ENCODE measurements at regions not wholly inside any gene's neighbourhood (a gene's known extent, or its start where the extent isn't known, plus 50 kb on each side); places are given as distances from the start of the nearest gene placed in this dataset.

- FAIRE-seq = no peak
Measured at GRCh38 chr14:97703006-97703760, 906.0 kb downstream of the VRK1 start.

DNA sequence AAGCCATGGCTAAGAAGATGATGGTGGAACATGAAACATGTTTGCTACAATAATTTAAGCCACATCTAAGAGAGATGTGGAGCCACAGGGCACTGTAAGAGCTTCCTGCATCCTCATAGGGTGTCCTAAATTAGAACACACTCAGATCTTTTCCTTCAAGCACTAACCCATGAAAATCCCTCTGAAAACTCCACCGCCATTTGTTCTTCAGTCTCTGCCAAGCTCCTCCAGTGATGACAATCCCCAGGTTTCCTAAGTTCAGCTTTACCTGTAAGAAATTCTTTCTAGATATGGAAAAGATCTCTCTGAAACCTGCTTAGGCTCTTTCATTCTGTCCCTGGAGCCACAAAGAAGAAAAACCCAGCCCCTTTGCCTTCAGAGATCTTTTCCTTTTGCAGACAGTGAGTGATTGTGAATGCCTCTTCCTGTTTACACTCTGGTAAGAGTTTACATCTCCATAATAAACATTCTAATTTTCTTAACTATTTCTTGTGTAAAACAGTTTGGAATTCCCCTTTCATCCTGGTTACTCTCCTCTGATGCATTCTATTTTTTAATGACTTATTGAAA lies 907.2 kb downstream of the VRK1 start:
- FAIRE-seq = no peak

- no peak for FAIRE-seq
Measured at GRCh38 chr14:97705107-97705506, 907.9 kb downstream of the VRK1 start.

GRCh38 chr14:97705976-97706375 lies 908.8 kb downstream of the VRK1 start:
- FAIRE-seq = no peak

GRCh38 chr14:97706819-97707218 lies 909.6 kb downstream of the VRK1 start:
- FAIRE-seq = no peak

DNA sequence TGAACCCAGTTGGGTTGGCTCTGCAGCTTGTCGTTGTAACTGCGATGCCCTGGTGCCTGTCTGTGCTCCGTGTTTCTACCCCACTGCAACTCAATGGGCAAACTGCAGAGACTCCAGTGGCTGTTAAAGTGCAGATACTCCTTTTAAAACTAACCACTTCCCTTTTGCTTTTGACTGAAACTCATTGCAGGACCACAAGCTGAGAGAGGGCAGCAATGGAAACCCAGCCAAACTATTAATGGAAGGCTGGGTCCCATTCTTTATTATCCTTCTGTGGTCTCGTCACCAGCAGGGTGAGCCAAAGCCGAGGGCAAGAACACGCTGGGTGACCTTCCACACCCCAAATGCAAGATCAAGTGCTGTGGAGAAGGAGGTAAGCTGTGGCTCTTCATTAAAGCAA lies 910.4 kb downstream of the VRK1 start:
- FAIRE-seq = no peak

GRCh38 chr14:97709552-97709951 lies 912.4 kb downstream of the VRK1 start:
- FAIRE-seq = no peak

- FAIRE-seq = no peak
Measured at GRCh38 chr14:97710726-97711125, 913.5 kb downstream of the VRK1 start.

GRCh38 chr14:97712471-97712870 lies 915.3 kb downstream of the VRK1 start:
- FAIRE-seq = no peak

DNA sequence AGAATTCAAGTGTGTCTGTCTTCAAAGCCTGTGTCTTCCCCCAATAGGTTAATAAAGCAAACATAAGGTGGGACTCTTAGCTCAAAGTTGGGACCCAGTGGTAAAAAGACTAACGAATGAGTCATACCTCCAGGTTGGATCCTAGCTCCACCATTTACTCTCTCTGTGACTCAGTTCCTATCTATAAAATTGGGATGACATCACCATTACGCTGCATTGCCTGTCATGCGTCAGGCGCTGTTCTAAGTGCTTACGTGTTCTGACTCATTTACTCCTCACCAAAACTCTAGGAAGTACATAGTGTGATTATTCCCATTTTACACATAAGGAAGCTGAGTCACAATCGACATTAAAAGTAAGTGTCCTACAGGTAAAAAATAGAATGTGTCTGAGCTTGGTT lies 915.8 kb downstream of the VRK1 start:
- FAIRE-seq = no peak

DNA sequence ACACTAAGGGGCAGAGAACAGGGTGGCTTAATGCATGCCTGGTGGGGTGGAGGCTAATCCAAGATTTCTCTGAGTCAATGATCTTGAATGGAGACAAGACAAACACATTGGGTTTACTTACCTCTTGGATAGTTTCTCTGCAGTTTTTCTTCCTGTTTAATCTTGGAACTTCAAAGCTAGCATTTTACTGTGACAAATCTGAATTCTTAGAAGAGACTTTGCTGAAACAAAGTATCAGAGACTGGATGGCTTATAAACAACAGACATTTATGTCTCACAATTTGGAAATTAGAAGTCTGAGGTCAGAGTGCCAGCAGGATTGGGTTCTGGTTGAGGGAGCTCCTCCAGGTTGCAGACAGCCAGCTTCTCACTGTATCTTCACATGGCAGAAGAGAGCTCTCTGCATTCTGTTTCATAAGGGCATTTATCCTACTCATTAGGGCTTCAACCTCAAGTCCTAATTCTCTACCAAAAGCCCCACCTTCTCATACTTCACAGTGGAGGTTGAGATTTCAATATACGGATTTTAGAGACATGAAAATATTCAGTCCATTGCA lies 921.8 kb downstream of the VRK1 start:
- FAIRE-seq = no peak

- no peak for FAIRE-seq
Measured at GRCh38 chr14:97719931-97720330, 922.7 kb downstream of the VRK1 start.

GRCh38 chr14:97723351-97723750 lies 926.2 kb downstream of the VRK1 start:
- no peak for FAIRE-seq

GRCh38 chr14:97723819-97724218 lies 926.6 kb downstream of the VRK1 start:
- no peak for FAIRE-seq

- no peak for FAIRE-seq
Measured at GRCh38 chr14:97724265-97724731, 927.1 kb downstream of the VRK1 start.

GRCh38 chr14:97726676-97727075 lies 929.5 kb downstream of the VRK1 start:
- no peak for FAIRE-seq

GRCh38 chr14:97730706-97731105 lies 933.5 kb downstream of the VRK1 start:
- FAIRE-seq = no peak

DNA sequence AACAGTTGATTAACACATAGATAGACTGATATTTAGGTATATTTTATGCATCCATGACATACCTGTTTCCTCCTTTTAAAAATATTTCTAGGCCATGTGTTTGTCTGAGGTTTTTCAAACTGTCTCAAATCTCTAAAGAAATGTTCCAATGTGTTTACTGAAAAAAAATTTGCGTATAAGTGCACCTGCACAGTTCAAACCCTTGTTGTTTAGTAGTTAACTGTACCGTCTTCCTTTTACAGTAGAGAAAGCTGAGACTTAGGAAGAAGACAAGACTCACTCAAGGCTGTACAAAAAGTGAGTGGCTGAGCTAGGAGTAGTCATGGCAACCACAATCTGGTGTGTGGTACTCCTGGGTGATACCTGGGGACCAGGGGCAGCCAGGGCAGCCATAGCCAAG lies 934.6 kb downstream of the VRK1 start:
- no peak for FAIRE-seq

DNA sequence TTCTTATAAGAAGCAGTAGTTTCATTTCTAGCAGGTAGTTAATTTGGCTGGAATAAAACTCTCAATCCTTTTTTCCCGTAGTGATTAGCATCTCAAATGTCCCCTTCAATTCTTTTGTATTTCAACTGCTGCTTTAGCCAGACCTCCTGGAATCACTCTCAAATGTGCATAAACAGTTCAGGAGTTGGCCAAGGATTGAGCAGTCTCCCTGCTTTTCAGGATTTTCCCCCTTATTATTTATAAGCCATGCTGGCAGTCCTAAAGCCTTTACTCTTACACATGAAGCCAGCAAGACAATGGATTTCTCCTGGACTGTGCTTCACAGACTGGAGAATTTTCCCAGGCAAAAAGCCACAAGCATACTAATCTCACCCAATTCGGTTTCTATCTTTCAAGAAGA lies 950.1 kb downstream of the VRK1 start:
- FAIRE-seq = no peak

DNA sequence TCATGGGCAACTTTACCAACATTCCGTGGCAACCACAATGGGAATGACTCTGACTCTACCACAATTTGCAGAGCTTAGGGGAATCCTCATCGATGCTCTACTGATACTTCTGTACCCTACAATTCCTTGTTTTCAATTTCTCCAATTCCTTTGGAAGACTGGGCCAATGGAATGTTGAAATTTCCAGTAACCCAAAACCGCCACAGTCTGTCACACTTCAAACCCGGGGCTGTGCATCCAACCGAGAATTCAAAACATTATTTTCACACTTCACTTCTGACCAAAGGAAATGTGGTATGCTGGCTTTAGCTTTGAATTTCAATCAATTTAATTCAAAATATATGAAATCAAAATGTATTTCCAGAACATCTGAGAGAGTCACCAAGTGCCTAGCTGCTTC lies 951.4 kb downstream of the VRK1 start:
- FAIRE-seq = no peak

GRCh38 chr14:97757491-97757890 lies 960.3 kb downstream of the VRK1 start:
- no peak for FAIRE-seq

GRCh38 chr14:97760050-97760449 lies 962.9 kb downstream of the VRK1 start:
- FAIRE-seq = no peak

DNA sequence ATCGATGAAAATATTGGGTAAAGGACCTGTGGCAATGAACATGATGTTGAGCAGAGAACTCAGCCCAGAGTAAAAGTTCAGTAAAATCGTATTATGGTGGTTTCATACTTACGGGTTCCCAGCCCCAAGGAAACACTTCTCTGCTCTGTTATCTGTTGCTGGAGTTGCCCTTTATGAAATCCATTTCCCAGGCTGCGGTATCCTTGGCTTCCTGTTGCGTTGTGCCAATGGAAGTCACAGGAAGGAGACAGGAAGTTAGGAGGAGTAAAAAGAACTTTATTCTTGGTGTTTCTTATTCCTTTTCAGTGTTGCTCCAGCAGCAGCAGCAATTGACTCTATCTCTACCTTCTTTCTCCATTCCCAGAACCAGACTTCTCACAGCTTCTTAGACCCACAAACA lies 965.2 kb downstream of the VRK1 start:
- FAIRE-seq = no peak

DNA sequence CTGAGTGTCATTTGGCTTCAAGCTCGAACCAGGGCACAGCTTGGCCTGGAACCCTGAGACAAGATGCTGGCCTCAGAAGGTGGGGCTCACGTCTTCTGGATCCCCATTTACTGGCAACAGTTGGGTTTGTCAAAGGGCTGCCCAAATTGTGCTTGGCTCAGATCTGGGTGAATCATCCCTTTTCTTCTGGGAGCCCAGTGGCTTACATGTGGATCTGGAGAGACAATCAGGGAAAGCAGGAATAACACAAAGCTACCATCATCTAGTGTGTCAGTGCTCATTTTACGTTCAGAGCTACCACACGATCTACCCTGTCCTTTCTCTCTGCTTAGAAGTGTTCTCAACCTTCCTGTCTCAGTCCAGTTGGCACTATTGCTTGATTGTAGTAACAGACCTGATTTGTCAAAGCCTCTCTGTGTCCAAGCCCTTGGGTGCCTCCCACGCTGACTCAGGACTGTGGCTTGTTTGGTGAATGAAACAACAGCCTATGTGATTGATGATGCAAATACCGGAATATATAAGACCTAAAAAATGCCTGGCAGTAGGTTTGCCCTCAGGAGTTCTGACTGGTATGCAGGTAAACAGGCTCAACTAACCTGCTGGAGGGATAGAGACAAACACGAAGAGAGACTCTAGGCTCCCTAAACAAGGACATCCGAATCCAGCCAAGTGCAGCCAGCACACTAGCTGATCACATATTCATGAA lies 974.3 kb downstream of the VRK1 start:
- no peak for FAIRE-seq

Data from G401.6 (cell line).